SU-DHL-6 (cell line): ENCODE measurements at regions not wholly inside any gene's neighbourhood (a gene's known extent, or its start where the extent isn't known, plus 50 kb on each side); places are given as distances from the start of the nearest gene placed in this dataset.

Experiments used
- H2AFZ ChIP-seq: fragments of 200-600 bp; sonication (generic); 2 replicates; pipeline ENCODE4 v1.6.1; 2014; ENCODE audit warnings: low read depth, mild to moderate bottlenecking, moderate library complexity, mixed read lengths, antibody characterized with exemption, low read length; ENCODE audit not compliant: severe bottlenecking
- H3F3A ChIP-seq: fragments of 200-600 bp; shearing (Covaris generic); 2 replicates; pipeline ENCODE4 v1.6.0; 2016; ENCODE audit warnings: antibody characterized with exemption, mild to moderate bottlenecking; ENCODE audit not compliant: insufficient read depth
- H3K27ac ChIP-seq: fragments of 200-600 bp; sonication (generic); 2 replicates; pipeline ENCODE4 v1.5.1; 2016; ENCODE audit warnings: low read depth, mild to moderate bottlenecking, low read length, moderate library complexity, mixed read lengths
- H3K27me3 ChIP-seq: fragments of 200-600 bp; sonication (generic), shearing (Covaris generic); 2 replicates; pipeline ENCODE4 v1.6.0; 2014; ENCODE audit warnings: mild to moderate bottlenecking, low read length
- H3K36me3 ChIP-seq: fragments of 200-600 bp; sonication (generic); 2 replicates; pipeline ENCODE4 v1.6.1; 2014; ENCODE audit warnings: mild to moderate bottlenecking, low read length, mixed read lengths
- H3K4me2 ChIP-seq: fragments of 300-600, 200-600 bp; shearing (Covaris generic), sonication (generic); 2 replicates; pipeline ENCODE4 v1.6.0; 2014; ENCODE audit warnings: low read length, low read depth, mild to moderate bottlenecking; ENCODE audit not compliant: poor library complexity, severe bottlenecking
- H3K4me3 ChIP-seq: fragments of 200-600 bp; sonication (generic); 2 replicates; pipeline ENCODE4 v1.5.1; 2014; ENCODE audit warnings: antibody characterized with exemption, low read length, mild to moderate bottlenecking, mixed read lengths; ENCODE audit not compliant: insufficient read depth, poor library complexity, severe bottlenecking
- H3K79me2 ChIP-seq: fragments of 200-600 bp; sonication (generic); 2 replicates; pipeline ENCODE4 v1.6.1; 2014; ENCODE audit warnings: mild to moderate bottlenecking, low read length, moderate library complexity; ENCODE audit not compliant: insufficient read depth
- H3K9ac ChIP-seq: fragments of 200-600 bp; sonication (generic); 2 replicates; pipeline ENCODE4 v1.7.0; 2014; ENCODE audit warnings: mild to moderate bottlenecking, low read length
- H3K9me2 ChIP-seq: fragments of 200-600 bp; sonication (generic); replicated peaks from 2 replicates; pipeline ENCODE4 v1.6.1; 2014; ENCODE audit warnings: low read length; ENCODE audit not compliant: insufficient read depth
- H3K9me3 ChIP-seq: fragments of 200-600 bp; sonication (generic); 2 replicates; pipeline ENCODE4 v1.6.1; 2014; ENCODE audit warnings: low read length, mixed read lengths; ENCODE audit not compliant: insufficient read depth
- H4K20me1 ChIP-seq: fragments of 200-600 bp; sonication (generic); 2 replicates; pipeline ENCODE4 v1.6.1; 2014; ENCODE audit warnings: low read depth, mild to moderate bottlenecking, antibody characterized with exemption, low read length, moderate library complexity, mixed read lengths
- CTCF ChIP-seq: fragments of 200-600 bp; sonication (generic); IDR thresholded peaks from one replicate; pipeline ENCODE4 v1.5.1; 2017; ENCODE audit warnings: antibody characterized with exemption, mild to moderate bottlenecking, low read length, moderate library complexity; ENCODE audit not compliant: insufficient read depth, poor library complexity, severe bottlenecking
- EZH2phosphoT487 ChIP-seq: fragments of 200-600 bp; sonication (generic), shearing (Covaris generic); conservative IDR thresholded peaks from 2 replicates; pipeline ENCODE4 v1.6.1; 2018; ENCODE audit warnings: mild to moderate bottlenecking, antibody characterized with exemption, low read length, moderate library complexity, mixed read lengths

- no peaks in the 10 kb centered on the region for H3K27me3 ChIP-seq
- H3K4me2 ChIP-seq, result no peak overlapping the region
- H4K20me1 ChIP-seq, result no peaks in the 10 kb centered on the region
- no peak overlapping the region for H3K27ac ChIP-seq
- H2AFZ ChIP-seq, result no peak overlapping the region
- no peaks in the 10 kb centered on the region for H3K9me3 ChIP-seq
- no peak overlapping the region for H3K4me3 ChIP-seq
- H3K79me2 ChIP-seq, result no peaks in the 10 kb centered on the region
- no peak overlapping the region for H3K9ac ChIP-seq
- no peaks in the 10 kb centered on the region for H3F3A ChIP-seq
- H3K36me3 ChIP-seq, result no peaks in the 10 kb centered on the region
- no peaks in the 10 kb centered on the region for H3K9me2 ChIP-seq
- no peak for TF ChIP-seq CTCF
- no peak for TF ChIP-seq EZH2phosphoT487
Measured at GRCh38 chr4:27836523-27836922, 975.9 kb downstream of the STIM2 start.

DNA sequence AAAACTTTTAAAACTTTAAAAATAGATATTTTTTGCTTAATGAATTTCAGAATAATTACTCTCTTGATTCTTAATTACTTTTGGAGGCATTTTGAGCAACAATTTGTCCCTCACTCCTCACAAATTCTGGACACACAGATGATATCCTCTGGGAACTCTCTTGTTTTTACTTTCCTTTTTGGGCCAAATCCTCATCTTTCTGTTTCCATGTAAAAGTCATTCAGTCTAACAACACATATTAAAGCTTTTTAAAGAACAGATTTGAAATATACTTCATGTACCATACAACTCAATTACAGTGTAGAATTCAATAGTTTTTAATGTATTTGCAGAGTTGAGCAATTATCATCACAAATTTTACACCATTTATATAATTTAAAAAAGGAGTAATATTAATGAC is 983.1 kb downstream of the STIM2 start:
- no peaks in the 10 kb centered on the region for H3K36me3 ChIP-seq
- H2AFZ ChIP-seq, result no peak overlapping the region
- no peak for TF ChIP-seq EZH2phosphoT487
- TF ChIP-seq CTCF, result no peak
- no peaks in the 10 kb centered on the region for H3K27me3 ChIP-seq
- H3K9me2 ChIP-seq, result no peaks in the 10 kb centered on the region
- no peaks in the 10 kb centered on the region for H3K9me3 ChIP-seq
- no peaks in the 10 kb centered on the region for H3F3A ChIP-seq
- no peak overlapping the region for H3K9ac ChIP-seq
- H3K4me2 ChIP-seq, result no peak overlapping the region
- H4K20me1 ChIP-seq, result no peaks in the 10 kb centered on the region
- H3K27ac ChIP-seq, result no peak overlapping the region
- H3K79me2 ChIP-seq, result no peaks in the 10 kb centered on the region
- no peak overlapping the region for H3K4me3 ChIP-seq

DNA sequence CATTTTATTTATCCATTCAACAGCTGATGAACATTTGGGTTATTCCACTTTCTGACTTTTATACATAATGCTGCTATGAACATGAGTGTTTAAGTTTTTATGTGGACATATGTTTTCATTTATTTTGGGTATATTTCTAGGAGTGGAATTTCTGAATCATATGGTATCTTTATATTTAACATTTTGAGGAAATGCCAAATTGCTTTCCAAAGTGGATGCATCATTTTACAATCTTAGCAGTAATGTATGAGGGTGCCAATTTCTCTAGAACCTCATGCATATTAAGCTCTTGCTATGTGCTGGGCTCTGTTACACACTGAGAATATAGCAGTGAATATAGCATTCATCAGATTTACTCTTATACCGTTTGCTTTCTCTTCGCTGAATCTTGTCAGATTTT is 983.7 kb downstream of the STIM2 start:
- no peaks in the 10 kb centered on the region for H3K36me3 ChIP-seq
- no peak overlapping the region for H3K27ac ChIP-seq
- no peaks in the 10 kb centered on the region for H3K9me3 ChIP-seq
- H3K27me3 ChIP-seq, result no peaks in the 10 kb centered on the region
- H3K4me2 ChIP-seq, result no peak overlapping the region
- no peaks in the 10 kb centered on the region for H4K20me1 ChIP-seq
- no peaks in the 10 kb centered on the region for H3K9me2 ChIP-seq
- H3K4me3 ChIP-seq, result no peak overlapping the region
- H2AFZ ChIP-seq, result no peak overlapping the region
- no peak overlapping the region for H3K9ac ChIP-seq
- H3F3A ChIP-seq, result no peaks in the 10 kb centered on the region
- H3K79me2 ChIP-seq, result no peaks in the 10 kb centered on the region
- TF ChIP-seq CTCF (no peak), EZH2phosphoT487 (no peak)

DNA sequence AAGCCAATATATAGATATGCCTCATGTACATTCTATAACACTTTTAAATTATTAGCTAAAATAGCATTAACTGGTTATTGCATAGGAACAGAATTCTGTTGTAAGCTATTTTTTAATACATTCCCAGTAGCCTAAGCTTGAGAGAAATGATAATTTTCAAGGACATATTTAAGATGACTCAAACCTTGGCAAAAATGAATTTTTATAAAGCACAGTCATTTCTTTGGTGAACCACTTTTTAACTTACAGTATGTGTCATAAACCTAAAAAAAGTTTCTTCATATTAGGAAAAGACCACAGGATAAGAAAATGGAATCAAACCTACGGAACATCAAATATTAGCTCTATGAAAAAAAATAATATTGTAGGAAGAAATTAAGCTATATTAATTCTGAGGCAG is 986.3 kb downstream of the STIM2 start:
- Histone ChIP-seq H3K79me2 (no peaks in the 10 kb centered on the region), H3K9me2 (no peaks in the 10 kb centered on the region), H3K27ac (no peak overlapping the region), H3K4me3 (no peak overlapping the region), H3F3A (no peaks in the 10 kb centered on the region), H2AFZ (no peak overlapping the region), H3K4me2 (no peak overlapping the region), H3K27me3 (no peaks in the 10 kb centered on the region), H4K20me1 (no peaks in the 10 kb centered on the region), H3K9me3 (no peaks in the 10 kb centered on the region), H3K9ac (no peak overlapping the region), H3K36me3 (no peaks in the 10 kb centered on the region)
- no peak for TF ChIP-seq EZH2phosphoT487
- TF ChIP-seq CTCF, result no peak
